Adipocyte (in vitro differentiated cells): ENCODE measurements at regions not wholly inside any gene's neighbourhood (a gene's known extent, or its start where the extent isn't known, plus 50 kb on each side); places are given as distances from the start of the nearest gene placed in this dataset.
"Not testable (repeated sequence)": the region's sequence is repeated elsewhere in the genome, so short reads cannot be mapped to it uniquely, and the experiment has no call there.

Source experiments
- DNase-seq: peaks from one replicate; pipeline ENCODE4 v3.0.0-alpha.2; 2015; ENCODE audit warnings: low read depth
- H3K27me3 ChIP-seq: replicated peaks from 2 replicates; pipeline ENCODE4 v1.7.0; 2013; ENCODE audit warnings: mild to moderate bottlenecking, low read length, moderate library complexity; ENCODE audit not compliant: control insufficient read depth, insufficient read depth
- H3K36me3 ChIP-seq: 2 replicates; pipeline ENCODE4 v1.7.0; 2013; ENCODE audit warnings: low read length, mild to moderate bottlenecking, moderate library complexity; ENCODE audit not compliant: control insufficient read depth, insufficient read depth, severe bottlenecking
- H3K4me1 ChIP-seq: 2 replicates; pipeline ENCODE4 v1.7.0; 2013; ENCODE audit warnings: mild to moderate bottlenecking, low read length, moderate library complexity; ENCODE audit not compliant: control insufficient read depth, insufficient read depth
- H3K4me3 ChIP-seq: 2 replicates; pipeline ENCODE4 v1.7.0; 2013; ENCODE audit warnings: mild to moderate bottlenecking, low read length, moderate library complexity
- H3K9ac ChIP-seq: 2 replicates; pipeline ENCODE4 v1.7.0; 2013; ENCODE audit warnings: mild to moderate bottlenecking, low read length, moderate library complexity
- H3K9me3 ChIP-seq: 2 replicates; pipeline ENCODE4 v1.7.0; 2013; ENCODE audit warnings: mild to moderate bottlenecking, low read length, moderate library complexity; ENCODE audit not compliant: control insufficient read depth

GRCh38 chr10:30697806-30698205 is 68.3 kb upstream of the LYZL2 start:
- H3K4me1 ChIP-seq: peaks cover 6% of the 10 kb centered on the region
- no peaks in the 10 kb centered on the region for H3K9me3 ChIP-seq
- no peak overlapping the region for H3K9ac ChIP-seq
- DNase-seq: no peak
- no peaks in the 10 kb centered on the region for H3K27me3 ChIP-seq
- no peak overlapping the region for H3K4me3 ChIP-seq
- H3K36me3 ChIP-seq: no peaks in the 10 kb centered on the region

GRCh38 chr10:30697221-30697620 is 67.7 kb upstream of the LYZL2 start:
- H3K4me1 ChIP-seq, DNase-seq, H3K9me3 ChIP-seq, H3K36me3 ChIP-seq, H3K27me3 ChIP-seq, H3K4me3 ChIP-seq, H3K9ac ChIP-seq: not testable (repeated sequence)

- not testable (repeated sequence) for H3K4me1 ChIP-seq, H3K4me3 ChIP-seq, H3K9ac ChIP-seq, H3K27me3 ChIP-seq, H3K9me3 ChIP-seq, DNase-seq, H3K36me3 ChIP-seq
These were observed 67.0 kb upstream of the LYZL2 start for GRCh38 chr10:30696416-30697185.

- H3K9me3 ChIP-seq, H3K36me3 ChIP-seq, DNase-seq, H3K4me3 ChIP-seq, H3K27me3 ChIP-seq, H3K4me1 ChIP-seq, H3K9ac ChIP-seq: not testable (repeated sequence)
These were observed 66.1 kb upstream of the LYZL2 start for GRCh38 chr10:30695481-30696236.

GRCh38 chr10:30694518-30695228 is 65.1 kb upstream of the LYZL2 start:
- Histone ChIP-seq H3K36me3 (no peaks in the 10 kb centered on the region), H3K27me3 (no peaks in the 10 kb centered on the region), H3K4me3 (no peak overlapping the region), H3K9ac (no peak overlapping the region), H3K4me1 (peaks cover 3% of the 10 kb centered on the region), H3K9me3 (no peaks in the 10 kb centered on the region)
- no peak for DNase-seq

- H3K4me3 ChIP-seq: peak overlapping the region; percentile 74
- peaks cover 12% of the 10 kb centered on the region for H3K4me1 ChIP-seq
- no peaks in the 10 kb centered on the region for H3K27me3 ChIP-seq
- DNase-seq: peak; percentile 77
- H3K36me3 ChIP-seq: no peaks in the 10 kb centered on the region
- peak overlapping the region; percentile 68 for H3K9ac ChIP-seq
- no peaks in the 10 kb centered on the region for H3K9me3 ChIP-seq
These were observed 62.1 kb upstream of the LYZL2 start for GRCh38 chr10:30691639-30692015.

- DNase-seq, H3K27me3 ChIP-seq, H3K36me3 ChIP-seq, H3K9me3 ChIP-seq: not testable (repeated sequence)
- peak overlapping the region; percentile 74 for H3K4me3 ChIP-seq
- H3K4me1 ChIP-seq: peaks cover 12% of the 10 kb centered on the region
- peak overlapping the region; percentile 68 for H3K9ac ChIP-seq
These were observed 61.5 kb upstream of the LYZL2 start for GRCh38 chr10:30690948-30691638.

- H3K36me3 ChIP-seq: no peaks in the 10 kb centered on the region
- H3K4me1 ChIP-seq: peaks cover 12% of the 10 kb centered on the region
- DNase-seq: no peak
- H3K9ac ChIP-seq: peak overlapping the region; percentile 28
- H3K27me3 ChIP-seq: no peaks in the 10 kb centered on the region
- H3K9me3 ChIP-seq: no peaks in the 10 kb centered on the region
- H3K4me3 ChIP-seq: no peak overlapping the region
These were observed 58.9 kb upstream of the LYZL2 start for GRCh38 chr10:30688456-30688855.

- H3K4me3 ChIP-seq: no peak overlapping the region
- H3K9ac ChIP-seq: no peak overlapping the region
- H3K36me3 ChIP-seq: no peaks in the 10 kb centered on the region
- H3K27me3 ChIP-seq: no peaks in the 10 kb centered on the region
- DNase-seq: peak; percentile 91
- H3K4me1 ChIP-seq: peaks cover 12% of the 10 kb centered on the region
- no peaks in the 10 kb centered on the region for H3K9me3 ChIP-seq
These were observed 58.2 kb upstream of the LYZL2 start for GRCh38 chr10:30687698-30688213.

- H3K4me1 ChIP-seq: peaks cover 13% of the 10 kb centered on the region
- no peaks in the 10 kb centered on the region for H3K9me3 ChIP-seq
- DNase-seq: no peak
- no peak overlapping the region for H3K4me3 ChIP-seq
- no peaks in the 10 kb centered on the region for H3K36me3 ChIP-seq
- H3K27me3 ChIP-seq: no peaks in the 10 kb centered on the region
- no peak overlapping the region for H3K9ac ChIP-seq
These were observed 57.2 kb upstream of the LYZL2 start for GRCh38 chr10:30686708-30687107.

GRCh38 chr10:30683496-30683895 is 53.9 kb upstream of the LYZL2 start:
- no peak overlapping the region for H3K4me3 ChIP-seq
- no peak for DNase-seq
- H3K9me3 ChIP-seq: no peaks in the 10 kb centered on the region
- no peaks in the 10 kb centered on the region for H3K36me3 ChIP-seq
- H3K9ac ChIP-seq: no peak overlapping the region
- peaks cover 21% of the 10 kb centered on the region for H3K4me1 ChIP-seq
- no peaks in the 10 kb centered on the region for H3K27me3 ChIP-seq
